Loucy (cell line): ENCODE measurements at regions not wholly inside any gene's neighbourhood (a gene's known extent, or its start where the extent isn't known, plus 50 kb on each side); places are given as distances from the start of the nearest gene placed in this dataset.

Experiments
- H2AFZ ChIP-seq: fragments of 200-600 bp; sonication (generic); 2 replicates; pipeline ENCODE4 v1.6.0; 2016; ENCODE audit warnings: antibody characterized with exemption, mild to moderate bottlenecking, low read length, moderate library complexity
- H3F3A ChIP-seq: fragments of 200-600 bp; 2 replicates; pipeline ENCODE4 v1.6.0; 2016; ENCODE audit warnings: antibody characterized with exemption, low read depth, mild to moderate bottlenecking
- H3K27me3 ChIP-seq: fragments of 200-600 bp; sonication (generic); 2 replicates; pipeline ENCODE4 v1.6.1; 2014; ENCODE audit warnings: low read length, mild to moderate bottlenecking; ENCODE audit not compliant: insufficient read depth, poor library complexity, severe bottlenecking
- H3K36me3 ChIP-seq: fragments of 200-600 bp; sonication (generic); 2 replicates; pipeline ENCODE4 v1.6.1; 2016; ENCODE audit warnings: low read length; ENCODE audit not compliant: insufficient read depth
- H3K4me1 ChIP-seq: fragments of 200-600 bp; sonication (generic); 2 replicates; pipeline ENCODE4 v1.5.1; 2014; ENCODE audit warnings: low read length, mild to moderate bottlenecking; ENCODE audit not compliant: insufficient read depth, poor library complexity, severe bottlenecking
- H3K4me2 ChIP-seq: fragments of 200-600 bp; sonication (generic); 2 replicates; pipeline ENCODE4 v1.6.0; 2014; ENCODE audit warnings: antibody characterized with exemption, low read length, low read depth, mild to moderate bottlenecking; ENCODE audit not compliant: poor library complexity, severe bottlenecking
- H3K4me3 ChIP-seq: fragments of 200-600 bp; sonication (generic); 2 replicates; pipeline ENCODE4 v1.5.1; 2014; ENCODE audit warnings: low read length, mild to moderate bottlenecking, mixed read lengths; ENCODE audit not compliant: poor library complexity, severe bottlenecking
- H3K79me2 ChIP-seq: fragments of 200-600 bp; sonication (generic); 2 replicates; pipeline ENCODE4 v1.6.1; 2014; ENCODE audit warnings: low read length; ENCODE audit not compliant: insufficient read depth
- H3K9ac ChIP-seq: fragments of 200-600 bp; sonication (generic); 2 replicates; pipeline ENCODE4 v1.6.0; 2014; ENCODE audit warnings: mild to moderate bottlenecking, low read depth, low read length, moderate library complexity; ENCODE audit not compliant: poor library complexity, severe bottlenecking
- H3K9me2 ChIP-seq: fragments of 200-600 bp; sonication (generic); replicated peaks from 2 replicates; pipeline ENCODE4 v1.6.1; 2016; ENCODE audit warnings: low read depth, low read length, mixed read lengths
- H3K9me3 ChIP-seq: fragments of 200-600 bp; sonication (generic); 2 replicates; pipeline ENCODE4 v1.6.1; 2014; ENCODE audit warnings: mild to moderate bottlenecking, antibody characterized with exemption, low read length, low read depth; ENCODE audit not compliant: insufficient read depth
- H4K20me1 ChIP-seq: fragments of 200-600 bp; sonication (generic); 2 replicates; pipeline ENCODE4 v1.6.0; 2014; ENCODE audit warnings: antibody characterized with exemption, low read length, mild to moderate bottlenecking; ENCODE audit not compliant: insufficient read depth, poor library complexity, severe bottlenecking
- CTCF ChIP-seq: fragments of 200-600 bp; sonication (generic); conservative IDR thresholded peaks from 2 replicates; pipeline ENCODE4 v1.5.1; 2014; ENCODE audit warnings: mild to moderate bottlenecking, antibody characterized with exemption, low read length
- EZH2phosphoT487 ChIP-seq: fragments of 200-600 bp; IDR thresholded peaks from 2 replicates; pipeline ENCODE4 v1.6.1; 2018; ENCODE audit warnings: antibody characterized with exemption, mild to moderate bottlenecking, moderate library complexity, borderline replicate concordance

- Histone ChIP-seq H3K36me3 (no peaks in the 10 kb centered on the region), H3K27me3 (no peaks in the 10 kb centered on the region), H3K79me2 (no peaks in the 10 kb centered on the region), H3F3A (no peaks in the 10 kb centered on the region), H4K20me1 (no peaks in the 10 kb centered on the region), H3K4me2 (no peak overlapping the region), H3K9me2 (no peaks in the 10 kb centered on the region), H3K4me1 (no peaks in the 10 kb centered on the region), H3K9me3 (peaks cover 19% of the 10 kb centered on the region), H3K9ac (no peak overlapping the region), H2AFZ (no peak overlapping the region), H3K4me3 (no peak overlapping the region)
- TF ChIP-seq EZH2phosphoT487 = no peak
Observed at GRCh38 chr18:78587096-78587495, 392.5 kb upstream of the SALL3 start.

- Histone ChIP-seq H3K9me2 (no peaks in the 10 kb centered on the region), H3K36me3 (no peaks in the 10 kb centered on the region), H3K4me3 (no peak overlapping the region), H3F3A (no peaks in the 10 kb centered on the region), H3K4me1 (no peaks in the 10 kb centered on the region), H4K20me1 (no peaks in the 10 kb centered on the region), H3K4me2 (no peak overlapping the region), H3K27me3 (no peaks in the 10 kb centered on the region), H2AFZ (no peak overlapping the region), H3K79me2 (no peaks in the 10 kb centered on the region), H3K9ac (no peak overlapping the region), H3K9me3 (peaks cover 16% of the 10 kb centered on the region)
- TF ChIP-seq EZH2phosphoT487 (no peak), CTCF (no peak)
Observed at GRCh38 chr18:78587626-78588600, 391.7 kb upstream of the SALL3 start.

GRCh38 chr18:78589916-78590437 is 389.6 kb upstream of the SALL3 start:
- Histone ChIP-seq H3K4me1 (no peaks in the 10 kb centered on the region), H3K27me3 (no peaks in the 10 kb centered on the region), H2AFZ (no peak overlapping the region), H3F3A (no peaks in the 10 kb centered on the region), H3K79me2 (no peaks in the 10 kb centered on the region), H3K4me3 (no peak overlapping the region), H3K9ac (no peak overlapping the region), H3K9me2 (no peaks in the 10 kb centered on the region), H3K36me3 (no peaks in the 10 kb centered on the region), H4K20me1 (no peaks in the 10 kb centered on the region), H3K9me3 (peaks cover 13% of the 10 kb centered on the region), H3K4me2 (no peak overlapping the region)
- TF ChIP-seq EZH2phosphoT487 = no peak
- TF ChIP-seq CTCF = no peak
